Kidney (tissue), 13 donors: ENCODE measurements at regions not wholly inside any gene's neighbourhood (a gene's known extent, or its start where the extent isn't known, plus 50 kb on each side); places are given as distances from the start of the nearest gene placed in this dataset.

ENCODE experiments used
- DNase-seq, 5 donors: peaks; one replicate each; pipeline ENCODE4 v3.0.0-alpha.2; 2013 to 2020
- FAIRE-seq: peaks from 2 replicates; lab custom pipeline; 2012; peaks lifted over from hg19 to GRCh38; lab: Jason Lieb, UNC
- H3K27ac ChIP-seq, 2 donors: one replicate each; pipeline ENCODE4 v1.7.0; 2013; ENCODE audit warnings: low read depth in 2 of 2, low read length in 2 of 2, inconsistent platforms in 1 of 2
- H3K27me3 ChIP-seq: one replicate; pipeline ENCODE4 v1.7.1; 2013; ENCODE audit warnings: low read length, inconsistent platforms; ENCODE audit not compliant: control insufficient read depth, insufficient read depth
- H3K36me3 ChIP-seq, 3 donors: one replicate each; pipeline versions ENCODE4 v1.7.0 to v1.7.1; 2013; ENCODE audit warnings: low read length in 3 of 3, control low read depth in 1 of 3, inconsistent platforms in 1 of 3; ENCODE audit not compliant: insufficient read depth in 3 of 3, control insufficient read depth in 2 of 3
- H3K4me1 ChIP-seq, 3 donors: one replicate each; pipeline versions ENCODE4 v1.7.0 to v1.7.1; 2013; ENCODE audit warnings: low read length in 3 of 3, inconsistent platforms in 1 of 3, low read depth in 1 of 3; ENCODE audit not compliant: control insufficient read depth in 2 of 3, insufficient read depth in 2 of 3
- H3K4me3 ChIP-seq, 3 donors: one replicate each; pipeline versions ENCODE4 v1.7.0 to v1.8.1; 2013; ENCODE audit warnings: low read length in 3 of 3, control low read depth in 1 of 3, inconsistent platforms in 1 of 3
- H3K9ac ChIP-seq, 3 donors: one replicate each; pipeline versions ENCODE4 v1.7.0 to v1.7.1; 2013; ENCODE audit warnings: low read length in 3 of 3, control low read depth in 1 of 3, inconsistent platforms in 1 of 3
- H3K9me3 ChIP-seq, 3 donors: one replicate each; pipeline versions ENCODE4 v1.7.0 to v1.7.1; 2013; ENCODE audit warnings: low read length in 3 of 3, control low read depth in 1 of 3, inconsistent platforms in 1 of 3; ENCODE audit not compliant: control insufficient read depth in 2 of 3, insufficient read depth in 1 of 3
- intact Hi-C: fragments of 100-400 bp; cut with DNase I; formaldehyde crosslinking; loops from one replicate; pipeline ENCODE4 v1.11.1; 2022
- TF ChIP-seq, protein P1 (sequence below): IDR thresholded peaks from 3 replicates; pipeline ENCODE4 v1.5.1; 2012; ENCODE audit warnings: mild to moderate bottlenecking, moderate library complexity, borderline replicate concordance; ENCODE audit not compliant: insufficient read depth; ENCODE audit errors: extremely low read depth
- donor health status: control.
- donor health status: control.
- donor health status: control.
- donor health status: control.
- donor health status: control.
- donor health status: DM: yes; HTN: yes; CAD: no.
- donor health status: Normal renal cell carcinoma (clear cell type).

DNA sequence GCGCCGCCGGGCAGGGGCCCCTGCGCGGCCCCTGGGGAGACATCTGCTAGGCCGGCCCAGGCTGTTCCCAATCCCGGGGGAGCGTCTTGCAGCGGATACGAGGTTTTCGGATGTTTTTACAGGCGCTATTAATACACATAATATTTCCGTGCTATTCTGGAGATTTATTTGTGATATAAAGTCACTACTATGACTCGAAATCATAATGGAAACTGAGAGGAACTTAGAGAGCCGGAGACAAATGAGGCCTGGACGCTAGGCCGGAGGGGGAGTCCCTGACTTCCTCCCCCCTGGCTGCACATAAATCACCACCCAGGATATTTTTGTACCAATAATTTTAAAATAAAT is 91.7 kb upstream of the ANO1 start:
- DNase-seq = peak in 2 of 5 donors; percentile 12 to 41
- no peak for FAIRE-seq
- Histone ChIP-seq H3K9me3 (no peaks in the 10 kb centered on the region), H3K36me3 (no peaks in the 10 kb centered on the region), H3K4me3 (peak overlapping the region in 1 of 3 donors; percentile 11), H3K27ac (peak overlapping the region in 1 of 2 donors; percentile 28), H3K9ac (no peak overlapping the region), H3K27me3 (peaks cover 5% of the 10 kb centered on the region), H3K4me1 (peaks cover 0 to 4% (median 0%) of the 10 kb centered on the region in 3 donors)
- intact Hi-C loops = no loop called here
- TF ChIP-seq, protein P1, sequence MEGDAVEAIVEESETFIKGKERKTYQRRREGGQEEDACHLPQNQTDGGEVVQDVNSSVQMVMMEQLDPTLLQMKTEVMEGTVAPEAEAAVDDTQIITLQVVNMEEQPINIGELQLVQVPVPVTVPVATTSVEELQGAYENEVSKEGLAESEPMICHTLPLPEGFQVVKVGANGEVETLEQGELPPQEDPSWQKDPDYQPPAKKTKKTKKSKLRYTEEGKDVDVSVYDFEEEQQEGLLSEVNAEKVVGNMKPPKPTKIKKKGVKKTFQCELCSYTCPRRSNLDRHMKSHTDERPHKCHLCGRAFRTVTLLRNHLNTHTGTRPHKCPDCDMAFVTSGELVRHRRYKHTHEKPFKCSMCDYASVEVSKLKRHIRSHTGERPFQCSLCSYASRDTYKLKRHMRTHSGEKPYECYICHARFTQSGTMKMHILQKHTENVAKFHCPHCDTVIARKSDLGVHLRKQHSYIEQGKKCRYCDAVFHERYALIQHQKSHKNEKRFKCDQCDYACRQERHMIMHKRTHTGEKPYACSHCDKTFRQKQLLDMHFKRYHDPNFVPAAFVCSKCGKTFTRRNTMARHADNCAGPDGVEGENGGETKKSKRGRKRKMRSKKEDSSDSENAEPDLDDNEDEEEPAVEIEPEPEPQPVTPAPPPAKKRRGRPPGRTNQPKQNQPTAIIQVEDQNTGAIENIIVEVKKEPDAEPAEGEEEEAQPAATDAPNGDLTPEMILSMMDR = no peak

- Histone ChIP-seq H3K4me1 (peaks cover 0 to 4% (median 0%) of the 10 kb centered on the region in 3 donors), H3K9me3 (no peaks in the 10 kb centered on the region), H3K9ac (no peak overlapping the region), H3K36me3 (no peaks in the 10 kb centered on the region), H3K4me3 (no peak overlapping the region), H3K27ac (peak overlapping the region in 1 of 2 donors; percentile 17), H3K27me3 (peaks cover 5% of the 10 kb centered on the region)
- no peak for FAIRE-seq
- TF ChIP-seq, protein P1 = no peak
- DNase-seq = peak in 1 of 5 donors; percentile 35
- intact Hi-C loops = no loop called here
Observed at GRCh38 chr11:69986830-69987229, 91.3 kb upstream of the ANO1 start.

GRCh38 chr11:69992026-69992425 is 86.1 kb upstream of the ANO1 start:
- H3K9me3 ChIP-seq = no peaks in the 10 kb centered on the region
- FAIRE-seq (no peak), DNase-seq (no peak)
- H3K27me3 ChIP-seq = no peaks in the 10 kb centered on the region
- no peak overlapping the region for H3K27ac ChIP-seq
- intact Hi-C loops = no loop called here
- H3K9ac ChIP-seq = no peak overlapping the region
- H3K36me3 ChIP-seq = no peaks in the 10 kb centered on the region
- no peak overlapping the region for H3K4me3 ChIP-seq
- H3K4me1 ChIP-seq = no peaks in the 10 kb centered on the region
- TF ChIP-seq, protein P1 = no peak
